ENCODE measurements at regions not wholly inside any gene's neighbourhood (a gene's known extent, or its start where the extent isn't known, plus 50 kb on each side); places are given as distances from the start of the nearest gene placed in this dataset.

DNA sequence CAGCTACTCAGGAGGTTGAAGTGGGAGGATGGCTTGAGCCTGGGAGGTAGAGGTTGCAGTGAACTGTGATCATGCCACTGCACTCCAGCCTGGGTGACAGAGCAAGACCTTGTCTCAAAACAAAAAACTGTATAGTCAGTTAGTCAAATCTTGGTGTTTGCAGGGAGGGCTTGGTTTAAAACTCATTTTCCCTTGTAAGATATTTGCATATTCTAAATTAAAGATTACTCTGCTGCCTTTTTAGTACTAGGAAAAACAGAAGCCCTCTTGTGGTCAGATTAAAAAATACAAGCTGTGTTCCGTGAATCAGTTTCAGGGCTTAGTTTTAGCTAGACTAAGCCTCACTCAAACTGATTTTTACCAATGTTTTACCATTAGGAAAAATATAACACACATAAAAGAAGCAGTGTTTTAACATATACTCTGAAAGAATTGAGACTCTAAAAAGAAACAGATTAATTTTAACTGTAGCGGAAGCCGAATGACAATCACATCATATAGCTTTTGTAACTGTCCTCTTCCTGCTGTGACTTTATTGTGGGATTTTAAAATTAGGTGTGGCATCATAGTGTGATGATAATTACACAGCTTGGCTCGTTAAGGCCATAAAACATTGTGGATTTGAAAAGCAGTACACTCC lies 84.9 kb upstream of the BASP1 start:
- no peak overlapping the region for H3K4me3 ChIP-seq (ENCODE audit: low read depth in 1 of 3, low read length in 3 of 3)
- H3K27me3 ChIP-seq (ENCODE audit: control insufficient read depth in 3 of 3, insufficient read depth in 3 of 3, low read length in 3 of 3): no peaks in the 10 kb centered on the region
- peak; percentile 49 to 54 for DNase-seq
- no peak overlapping the region for H3K27ac ChIP-seq (ENCODE audit: low read depth in 1 of 3, low read length in 2 of 3)
- H3K36me3 ChIP-seq (ENCODE audit: control insufficient read depth in 3 of 3, insufficient read depth in 2 of 3, low read depth in 1 of 3, low read length in 3 of 3): no peaks in the 10 kb centered on the region
- no peak for FAIRE-seq
- no peaks in the 10 kb centered on the region for H3K4me1 ChIP-seq (ENCODE audit: control insufficient read depth in 3 of 3, insufficient read depth in 2 of 3, low read depth in 1 of 3, low read length in 2 of 3)
- WGBS, 3 donors: 13 to 39% (median 35%) methylated on average over 4 of the region's 4 CpGs
- H3K9me3 ChIP-seq (ENCODE audit: control insufficient read depth in 2 of 2, insufficient read depth in 1 of 2, low read depth in 1 of 2, low read length in 1 of 2): no peaks in the 10 kb centered on the region

DNA sequence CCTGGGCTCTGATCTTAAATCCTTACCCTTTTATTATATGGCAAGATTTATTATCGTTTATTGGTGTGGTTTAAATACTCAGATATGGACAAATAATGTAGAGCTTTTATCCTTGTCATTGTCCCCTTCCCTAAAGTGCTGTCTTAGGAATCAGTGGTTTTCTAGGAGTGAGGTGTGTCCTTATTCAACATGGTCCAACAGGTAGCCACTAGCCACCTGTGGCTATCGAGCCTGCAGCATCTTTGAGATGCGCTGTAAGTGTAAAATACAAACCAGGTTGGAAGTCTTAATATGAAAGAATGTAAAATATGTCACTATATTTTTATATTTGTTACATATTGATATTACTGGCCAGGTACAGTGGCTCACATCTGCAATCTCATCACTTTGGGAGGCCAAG lies 82.4 kb upstream of the BASP1 start:
- 85 to 96% (median 89%) methylated on average over 3 of the region's 3 CpGs for WGBS, 3 donors

DNA sequence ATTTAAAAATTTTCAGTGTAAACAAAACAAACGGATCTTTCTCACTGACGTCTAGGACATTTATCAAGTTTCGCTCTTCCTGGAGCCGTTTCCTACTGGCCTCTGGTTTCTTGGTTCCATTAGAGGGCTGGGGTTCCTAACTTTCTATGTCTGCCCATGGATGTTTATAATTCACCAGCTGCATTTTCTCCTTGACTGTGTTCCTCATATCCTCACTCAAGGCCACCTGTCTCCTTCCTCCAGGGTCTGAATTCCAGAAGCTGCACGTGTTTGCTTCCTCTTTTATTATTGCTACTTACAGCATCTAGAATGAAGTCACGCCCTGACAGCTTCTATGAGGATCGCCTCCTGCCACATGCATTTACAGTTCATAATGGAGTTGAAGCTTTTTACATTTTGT lies 74.1 kb upstream of the BASP1 start:
- no peak overlapping the region for H3K4me3 ChIP-seq (ENCODE audit: low read depth in 1 of 3, low read length in 3 of 3)
- no peaks in the 10 kb centered on the region for H3K9me3 ChIP-seq (ENCODE audit: control insufficient read depth in 2 of 2, insufficient read depth in 1 of 2, low read depth in 1 of 2, low read length in 1 of 2)
- no peaks in the 10 kb centered on the region for H3K27me3 ChIP-seq (ENCODE audit: control insufficient read depth in 3 of 3, insufficient read depth in 3 of 3, low read length in 3 of 3)
- WGBS, 3 donors: 31 to 51% (median 39%) methylated on average over 7 of the region's 7 CpGs
- H3K27ac ChIP-seq (ENCODE audit: low read depth in 1 of 3, low read length in 2 of 3): no peak overlapping the region
- no peak for FAIRE-seq
- peaks cover 0 to 3% (median 0%) of the 10 kb centered on the region in 3 donors for H3K4me1 ChIP-seq (ENCODE audit: control insufficient read depth in 3 of 3, insufficient read depth in 2 of 3, low read depth in 1 of 3, low read length in 2 of 3)
- peak; percentile 29 to 54 for DNase-seq
- no peaks in the 10 kb centered on the region for H3K36me3 ChIP-seq (ENCODE audit: control insufficient read depth in 3 of 3, insufficient read depth in 2 of 3, low read depth in 1 of 3, low read length in 3 of 3)

More for the DNA sequence above, 82.4 kb upstream of the BASP1 start:
- FAIRE-seq (no peak), DNase-seq (no peak)
- Histone ChIP-seq H3K36me3 (ENCODE audit: control insufficient read depth in 3 of 3, insufficient read depth in 2 of 3, low read depth in 1 of 3, low read length in 3 of 3) (no peaks in the 10 kb centered on the region), H3K4me1 (ENCODE audit: control insufficient read depth in 3 of 3, insufficient read depth in 2 of 3, low read depth in 1 of 3, low read length in 2 of 3) (no peaks in the 10 kb centered on the region), H3K9me3 (ENCODE audit: control insufficient read depth in 2 of 2, insufficient read depth in 1 of 2, low read depth in 1 of 2, low read length in 1 of 2) (no peaks in the 10 kb centered on the region), H3K27me3 (ENCODE audit: control insufficient read depth in 3 of 3, insufficient read depth in 3 of 3, low read length in 3 of 3) (no peaks in the 10 kb centered on the region), H3K27ac (ENCODE audit: low read depth in 1 of 3, low read length in 2 of 3) (no peak overlapping the region), H3K4me3 (ENCODE audit: low read depth in 1 of 3, low read length in 3 of 3) (no peak overlapping the region)

DNA sequence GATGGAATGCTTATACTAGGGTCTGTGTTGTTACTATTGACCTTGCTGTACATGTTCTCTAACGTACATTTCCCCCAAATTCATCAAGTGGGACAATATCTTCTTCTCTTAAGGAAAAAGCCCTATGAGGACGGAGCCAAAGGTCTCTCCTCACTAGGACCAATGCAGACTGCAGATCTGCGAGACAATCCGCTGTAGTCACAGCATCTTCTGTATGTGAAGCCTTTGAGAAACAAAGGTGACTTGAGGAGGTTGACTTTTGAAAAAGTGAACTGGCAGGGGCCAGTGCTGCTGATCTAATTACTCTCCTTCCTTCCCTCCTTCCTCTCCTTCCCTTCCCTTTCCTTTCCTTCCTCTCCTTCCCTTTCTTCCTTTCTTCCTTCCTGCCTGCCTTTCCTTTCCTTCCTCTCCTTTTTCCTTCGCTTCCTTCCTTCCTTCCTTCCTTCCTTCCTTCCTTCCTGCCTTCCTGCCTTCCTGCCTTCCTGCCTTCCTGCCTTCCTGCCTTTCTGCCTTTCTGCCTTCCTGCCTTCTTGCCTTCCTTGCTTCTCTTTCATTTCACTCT lies 71.1 kb upstream of the BASP1 start:
- 89 to 96% (median 92%) methylated on average over 5 of the region's 5 CpGs for WGBS, 3 donors
- Histone ChIP-seq H3K27ac (ENCODE audit: low read depth in 1 of 3, low read length in 2 of 3) (no peak overlapping the region), H3K36me3 (ENCODE audit: control insufficient read depth in 3 of 3, insufficient read depth in 2 of 3, low read depth in 1 of 3, low read length in 3 of 3) (no peaks in the 10 kb centered on the region)

DNA sequence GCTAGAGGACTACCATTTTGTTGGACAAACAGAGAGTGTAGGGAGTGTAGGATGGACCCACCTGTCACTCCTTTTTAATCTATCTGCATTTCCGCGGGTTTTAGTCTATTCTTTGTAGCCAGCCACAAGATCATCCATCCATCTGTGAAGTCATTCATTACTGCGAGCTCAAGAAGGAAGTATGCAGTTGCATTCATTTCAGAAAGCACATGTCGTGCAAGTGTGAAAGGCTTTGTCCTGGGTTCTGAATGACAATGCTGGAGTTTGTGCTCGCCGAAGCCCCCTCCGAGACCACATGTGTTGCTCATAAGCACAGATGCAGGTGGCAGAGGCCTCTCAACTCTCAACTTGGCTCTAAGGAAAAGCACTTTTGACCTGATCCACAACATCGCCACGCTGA lies 70.3 kb upstream of the BASP1 start:
- FAIRE-seq (no peak), DNase-seq (no peak)
- 92 to 95% (median 94%) methylated on average over 9 of the region's 9 CpGs for WGBS, 3 donors
- Histone ChIP-seq H3K36me3 (ENCODE audit: control insufficient read depth in 3 of 3, insufficient read depth in 2 of 3, low read depth in 1 of 3, low read length in 3 of 3) (no peaks in the 10 kb centered on the region), H3K9me3 (ENCODE audit: control insufficient read depth in 2 of 2, insufficient read depth in 1 of 2, low read depth in 1 of 2, low read length in 1 of 2) (no peaks in the 10 kb centered on the region), H3K4me1 (ENCODE audit: control insufficient read depth in 3 of 3, insufficient read depth in 2 of 3, low read depth in 1 of 3, low read length in 2 of 3) (peaks cover 0 to 3% (median 0%) of the 10 kb centered on the region in 3 donors), H3K4me3 (ENCODE audit: low read depth in 1 of 3, low read length in 3 of 3) (no peak overlapping the region), H3K27me3 (ENCODE audit: control insufficient read depth in 3 of 3, insufficient read depth in 3 of 3, low read length in 3 of 3) (no peaks in the 10 kb centered on the region), H3K27ac (ENCODE audit: low read depth in 1 of 3, low read length in 2 of 3) (no peak overlapping the region)

More for the DNA sequence above, 71.1 kb upstream of the BASP1 start:
- peaks cover 0 to 3% (median 0%) of the 10 kb centered on the region in 3 donors for H3K4me1 ChIP-seq (ENCODE audit: control insufficient read depth in 3 of 3, insufficient read depth in 2 of 3, low read depth in 1 of 3, low read length in 2 of 3)
- FAIRE-seq (no peak), DNase-seq (no peak)
- no peak overlapping the region for H3K4me3 ChIP-seq (ENCODE audit: low read depth in 1 of 3, low read length in 3 of 3)
- H3K27me3 ChIP-seq (ENCODE audit: control insufficient read depth in 3 of 3, insufficient read depth in 3 of 3, low read length in 3 of 3): no peaks in the 10 kb centered on the region
- no peaks in the 10 kb centered on the region for H3K9me3 ChIP-seq (ENCODE audit: control insufficient read depth in 2 of 2, insufficient read depth in 1 of 2, low read depth in 1 of 2, low read length in 1 of 2)

DNA sequence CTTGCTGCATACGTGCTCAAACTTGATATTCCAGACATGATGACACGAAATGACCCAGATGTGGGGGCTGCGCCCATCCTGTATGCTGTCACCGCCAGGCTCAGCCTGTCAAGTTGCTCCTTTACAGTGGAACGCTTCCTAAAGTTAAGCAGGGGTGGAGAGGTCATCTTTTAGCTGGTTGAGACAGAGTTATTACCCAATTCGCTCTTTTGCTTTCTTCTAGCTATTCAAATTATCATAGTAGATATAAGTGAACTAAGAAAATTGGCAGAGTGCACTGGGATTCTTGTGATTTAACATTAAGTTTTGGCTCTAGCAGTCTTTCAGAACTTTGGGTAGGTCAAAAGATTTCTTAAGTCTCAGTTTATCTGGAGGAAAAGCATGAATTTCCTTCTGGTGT lies 69.8 kb upstream of the BASP1 start:
- no peak for FAIRE-seq
- H3K36me3 ChIP-seq (ENCODE audit: control insufficient read depth in 3 of 3, insufficient read depth in 2 of 3, low read depth in 1 of 3, low read length in 3 of 3): no peaks in the 10 kb centered on the region
- 71 to 93% (median 88%) methylated on average over 6 of the region's 6 CpGs for WGBS, 3 donors
- H3K27ac ChIP-seq (ENCODE audit: low read depth in 1 of 3, low read length in 2 of 3): no peak overlapping the region
- H3K27me3 ChIP-seq (ENCODE audit: control insufficient read depth in 3 of 3, insufficient read depth in 3 of 3, low read length in 3 of 3): no peaks in the 10 kb centered on the region
- H3K9me3 ChIP-seq (ENCODE audit: control insufficient read depth in 2 of 2, insufficient read depth in 1 of 2, low read depth in 1 of 2, low read length in 1 of 2): no peaks in the 10 kb centered on the region
- H3K4me3 ChIP-seq (ENCODE audit: low read depth in 1 of 3, low read length in 3 of 3): no peak overlapping the region
- H3K4me1 ChIP-seq (ENCODE audit: control insufficient read depth in 3 of 3, insufficient read depth in 2 of 3, low read depth in 1 of 3, low read length in 2 of 3): peaks cover 0 to under 1% (median 0%) of the 10 kb centered on the region in 3 donors
- DNase-seq: no peak

DNA sequence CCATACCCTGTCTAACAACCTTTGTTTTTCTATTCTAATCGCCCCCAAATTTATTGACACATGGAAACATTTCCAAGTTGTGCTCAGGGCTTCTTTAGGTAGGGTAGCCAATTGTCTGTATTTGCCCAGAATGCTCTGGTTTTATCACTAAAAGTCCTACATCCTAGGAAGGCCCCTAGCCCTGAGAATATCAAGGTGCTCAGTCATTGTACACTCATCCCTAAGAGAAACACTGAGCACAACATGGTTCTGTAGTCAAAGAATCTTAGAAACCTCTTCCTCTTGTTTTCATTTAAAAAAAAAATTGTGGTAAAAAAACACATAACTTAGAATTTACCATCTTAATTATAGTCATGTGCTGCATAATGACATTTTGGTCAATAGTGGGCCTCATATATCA lies 69.0 kb upstream of the BASP1 start:
- H3K27ac ChIP-seq (ENCODE audit: low read depth in 1 of 3, low read length in 2 of 3): no peak overlapping the region

DNA sequence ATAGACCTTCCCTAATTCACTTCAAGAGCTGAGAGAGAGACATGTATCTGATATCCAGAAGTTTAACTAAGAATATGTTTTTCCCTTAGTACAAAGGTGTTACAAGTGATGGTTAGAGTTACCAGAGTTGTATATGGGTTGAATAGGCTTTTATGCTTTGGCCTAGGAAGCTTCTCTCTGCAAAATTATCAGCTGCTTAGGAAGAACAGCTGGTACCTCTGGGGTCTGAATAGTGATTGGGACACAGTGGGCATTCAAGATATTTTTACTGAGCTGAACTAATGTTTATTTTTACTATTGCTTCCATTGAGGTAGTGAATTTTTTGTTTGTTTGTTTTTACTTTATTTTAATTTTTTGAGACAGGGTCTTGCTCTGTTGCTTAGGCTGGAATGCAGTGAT lies 67.6 kb upstream of the BASP1 start:
- Histone ChIP-seq H3K9me3 (ENCODE audit: control insufficient read depth in 2 of 2, insufficient read depth in 1 of 2, low read depth in 1 of 2, low read length in 1 of 2) (no peaks in the 10 kb centered on the region), H3K4me1 (ENCODE audit: control insufficient read depth in 3 of 3, insufficient read depth in 2 of 3, low read depth in 1 of 3, low read length in 2 of 3) (no peaks in the 10 kb centered on the region), H3K27ac (ENCODE audit: low read depth in 1 of 3, low read length in 2 of 3) (no peak overlapping the region), H3K36me3 (ENCODE audit: control insufficient read depth in 3 of 3, insufficient read depth in 2 of 3, low read depth in 1 of 3, low read length in 3 of 3) (no peaks in the 10 kb centered on the region), H3K27me3 (ENCODE audit: control insufficient read depth in 3 of 3, insufficient read depth in 3 of 3, low read length in 3 of 3) (no peaks in the 10 kb centered on the region), H3K4me3 (ENCODE audit: low read depth in 1 of 3, low read length in 3 of 3) (no peak overlapping the region)
- FAIRE-seq (no peak), DNase-seq (no peak)

More for the DNA sequence above, 69.0 kb upstream of the BASP1 start:
- DNase-seq (no peak), FAIRE-seq (no peak)
- H3K27me3 ChIP-seq (ENCODE audit: control insufficient read depth in 3 of 3, insufficient read depth in 3 of 3, low read length in 3 of 3): no peaks in the 10 kb centered on the region
- 90 to 94% (median 92%) methylated on average over 1 of the region's 1 CpG for WGBS, 3 donors
- no peak overlapping the region for H3K4me3 ChIP-seq (ENCODE audit: low read depth in 1 of 3, low read length in 3 of 3)
- no peaks in the 10 kb centered on the region for H3K36me3 ChIP-seq (ENCODE audit: control insufficient read depth in 3 of 3, insufficient read depth in 2 of 3, low read depth in 1 of 3, low read length in 3 of 3)
- no peaks in the 10 kb centered on the region for H3K4me1 ChIP-seq (ENCODE audit: control insufficient read depth in 3 of 3, insufficient read depth in 2 of 3, low read depth in 1 of 3, low read length in 2 of 3)
- H3K9me3 ChIP-seq (ENCODE audit: control insufficient read depth in 2 of 2, insufficient read depth in 1 of 2, low read depth in 1 of 2, low read length in 1 of 2): no peaks in the 10 kb centered on the region

DNA sequence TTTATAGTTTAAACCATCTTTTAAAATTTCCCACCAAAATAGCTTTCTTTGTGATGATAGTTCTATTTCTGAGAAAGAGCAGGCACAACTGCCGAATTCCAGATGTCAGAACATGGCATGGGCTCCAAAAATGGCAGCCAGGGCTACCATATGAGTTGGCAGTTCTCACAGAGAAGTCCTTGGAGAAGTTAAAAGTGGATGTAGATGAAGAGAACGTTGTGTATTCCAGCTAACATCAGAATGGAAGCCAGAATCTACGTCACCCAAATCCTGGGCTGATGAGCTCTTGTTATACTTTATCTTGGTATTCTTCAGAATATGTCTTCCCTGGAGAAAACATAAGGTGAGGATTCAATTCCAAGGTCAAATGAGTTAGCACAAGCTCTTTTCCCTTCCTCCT lies 66.9 kb upstream of the BASP1 start:
- no peaks in the 10 kb centered on the region for H3K4me1 ChIP-seq (ENCODE audit: control insufficient read depth in 3 of 3, insufficient read depth in 2 of 3, low read depth in 1 of 3, low read length in 2 of 3)
- H3K27ac ChIP-seq (ENCODE audit: low read depth in 1 of 3, low read length in 2 of 3): no peak overlapping the region
- H3K27me3 ChIP-seq (ENCODE audit: control insufficient read depth in 3 of 3, insufficient read depth in 3 of 3, low read length in 3 of 3): no peaks in the 10 kb centered on the region
- no peaks in the 10 kb centered on the region for H3K36me3 ChIP-seq (ENCODE audit: control insufficient read depth in 3 of 3, insufficient read depth in 2 of 3, low read depth in 1 of 3, low read length in 3 of 3)
- FAIRE-seq: no peak
- 73 to 93% (median 73%) methylated on average over 3 of the region's 3 CpGs for WGBS, 3 donors
- no peak for DNase-seq
- H3K9me3 ChIP-seq (ENCODE audit: control insufficient read depth in 2 of 2, insufficient read depth in 1 of 2, low read depth in 1 of 2, low read length in 1 of 2): no peaks in the 10 kb centered on the region
- no peak overlapping the region for H3K4me3 ChIP-seq (ENCODE audit: low read depth in 1 of 3, low read length in 3 of 3)

Measured in small intestine (tissue), 7 donors.